Peyer's patch (tissue), 4 donors: ENCODE measurements at regions not wholly inside any gene's neighbourhood (a gene's known extent, or its start where the extent isn't known, plus 50 kb on each side); places are given as distances from the start of the nearest gene placed in this dataset.

ENCODE experiments used
- POLR2A ChIP-seq, 2 donors: fragments of 450-650 bp; IDR thresholded peaks; one replicate each; pipeline ENCODE4 v1.5.1; 2017; ENCODE audit warnings: antibody characterized with exemption in 2 of 2, mild to moderate bottlenecking in 2 of 2, moderate library complexity in 2 of 2
- TF ChIP-seq, protein P1 (sequence below), 6 experiments: fragments of 450-650 bp in 4 of 6; fragments of 200-600 bp in 2 of 6; sonication (generic) in 1 of 6; IDR thresholded peaks; one replicate each; pipeline ENCODE4 v1.5.1; 2017 to 2019; ENCODE audit warnings: antibody characterized with exemption in 6 of 6, mild to moderate bottlenecking in 3 of 6, moderate library complexity in 1 of 6

DNA sequence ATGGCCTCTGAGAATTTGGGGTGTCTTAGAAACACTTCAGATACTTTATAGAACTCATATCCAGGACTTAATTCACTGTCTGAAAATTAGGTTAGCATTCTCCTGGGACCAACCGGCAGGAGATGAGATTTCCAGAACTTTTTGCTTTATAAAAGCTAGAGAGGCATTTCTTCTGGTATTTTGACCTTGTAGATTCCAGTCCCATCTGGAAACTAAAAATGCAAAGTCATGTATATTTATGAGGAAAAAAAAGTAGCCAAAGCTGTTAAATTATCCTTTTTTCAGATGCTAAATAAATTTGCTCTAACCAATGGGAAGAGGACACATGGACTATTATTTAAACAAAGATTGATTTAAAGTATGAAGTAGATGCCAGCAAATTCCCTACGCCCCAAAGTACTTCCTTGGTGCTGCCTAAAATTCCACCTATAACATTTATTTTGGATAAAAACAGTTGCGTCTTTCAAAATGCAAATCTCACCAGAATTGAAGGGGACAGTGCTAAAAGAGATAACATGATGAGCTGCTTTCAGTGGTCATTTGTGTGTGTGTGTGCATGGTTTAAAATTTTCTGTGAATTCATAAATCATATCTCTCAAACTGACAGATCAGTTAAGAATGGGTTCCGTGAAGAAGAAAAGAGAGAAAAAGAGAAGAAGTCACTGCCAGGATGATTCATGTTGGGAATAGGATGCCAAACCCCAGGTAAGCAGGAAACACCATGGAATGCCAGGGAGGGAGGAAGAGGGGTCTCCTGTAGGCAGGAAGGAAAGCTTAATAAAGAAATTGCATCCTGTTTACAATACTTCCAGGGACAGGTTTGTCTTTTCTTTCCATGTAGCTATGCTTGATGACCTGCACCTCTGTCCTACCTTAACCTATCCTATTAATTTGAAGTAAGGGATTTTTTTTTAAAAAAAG, 97.7 kb upstream of the RGS6 start:
- TF ChIP-seq POLR2A (IDR thresholded peaks at IDR 0.05), result no peak
- TF ChIP-seq, protein P1, sequence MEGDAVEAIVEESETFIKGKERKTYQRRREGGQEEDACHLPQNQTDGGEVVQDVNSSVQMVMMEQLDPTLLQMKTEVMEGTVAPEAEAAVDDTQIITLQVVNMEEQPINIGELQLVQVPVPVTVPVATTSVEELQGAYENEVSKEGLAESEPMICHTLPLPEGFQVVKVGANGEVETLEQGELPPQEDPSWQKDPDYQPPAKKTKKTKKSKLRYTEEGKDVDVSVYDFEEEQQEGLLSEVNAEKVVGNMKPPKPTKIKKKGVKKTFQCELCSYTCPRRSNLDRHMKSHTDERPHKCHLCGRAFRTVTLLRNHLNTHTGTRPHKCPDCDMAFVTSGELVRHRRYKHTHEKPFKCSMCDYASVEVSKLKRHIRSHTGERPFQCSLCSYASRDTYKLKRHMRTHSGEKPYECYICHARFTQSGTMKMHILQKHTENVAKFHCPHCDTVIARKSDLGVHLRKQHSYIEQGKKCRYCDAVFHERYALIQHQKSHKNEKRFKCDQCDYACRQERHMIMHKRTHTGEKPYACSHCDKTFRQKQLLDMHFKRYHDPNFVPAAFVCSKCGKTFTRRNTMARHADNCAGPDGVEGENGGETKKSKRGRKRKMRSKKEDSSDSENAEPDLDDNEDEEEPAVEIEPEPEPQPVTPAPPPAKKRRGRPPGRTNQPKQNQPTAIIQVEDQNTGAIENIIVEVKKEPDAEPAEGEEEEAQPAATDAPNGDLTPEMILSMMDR (IDR thresholded peaks at IDR 0.05), result no peak
